Endothelial cell of umbilical vein (primary cell): ENCODE measurements at regions not wholly inside any gene's neighbourhood (a gene's known extent, or its start where the extent isn't known, plus 50 kb on each side); places are given as distances from the start of the nearest gene placed in this dataset.

Source experiments
- BruUV-seq: library from RNA; stranded (reverse); fragments of 400-500 nt; replicated peaks from 2 replicates; lab custom pipeline; 2021; lab: Mats Ljungman, UMichigan
- CTCF ChIA-PET: fragments of 300-600, 350-600 bp; sonication (Branson Sonifier 250); formaldehyde crosslinking; loops from one replicate; lab custom pipeline; 2021; ENCODE audit warnings: antibody characterized with exemption, inconsistent platforms; lab: Charles Lee
- POLR2A ChIA-PET: fragments of 300-600, 350-600 bp; sonication (Branson Sonifier 250); formaldehyde crosslinking; loops from one replicate; lab custom pipeline; 2021; ENCODE audit warnings: antibody characterized with exemption, inconsistent platforms; lab: Charles Lee
- DNase-seq: peaks from one replicate; pipeline ENCODE4 v3.0.0-alpha.2; 2011; ENCODE audit warnings: low read depth, low spot score
- FAIRE-seq: peaks from 2 replicates; lab custom pipeline; 2011; peaks lifted over from hg19 to GRCh38; lab: Jason Lieb, UNC
- H2AFZ ChIP-seq: 2 replicates; pipeline ENCODE4 v1.6.0; 2012; ENCODE audit warnings: low read depth, low read length, control low read depth, inconsistent platforms
- H3K27ac ChIP-seq: 2 replicates; pipeline ENCODE4 v1.5.1; 2011; ENCODE audit warnings: low read depth, mild to moderate bottlenecking, control low read depth, low read length, moderate library complexity; ENCODE audit not compliant: insufficient read depth
- H3K27me3 ChIP-seq, 2 experiments: 2 replicates each; pipeline versions ENCODE4 v1.6.0 to v1.6.1; 2011; ENCODE audit warnings: low read length in 2 of 2, mixed read lengths in 1 of 2; ENCODE audit not compliant: control insufficient read depth in 2 of 2, insufficient read depth in 2 of 2
- H3K36me3 ChIP-seq, 2 experiments: 2 replicates in 1 of 2; 3 replicates in 1 of 2; pipeline ENCODE4 v1.5.1; 2011; ENCODE audit warnings: low read length in 2 of 2, mild to moderate bottlenecking in 1 of 2, moderate library complexity in 1 of 2; ENCODE audit not compliant: control insufficient read depth in 2 of 2, insufficient read depth in 2 of 2; ENCODE audit errors: extremely low read depth in 1 of 2
- H3K4me1 ChIP-seq: 3 replicates; pipeline ENCODE4 v1.5.1; 2011; ENCODE audit warnings: mild to moderate bottlenecking, low read length; ENCODE audit not compliant: control insufficient read depth, insufficient read depth; ENCODE audit errors: extremely low read depth
- H3K4me2 ChIP-seq: 2 replicates; pipeline ENCODE4 v1.6.1; 2011; ENCODE audit warnings: low read length, control low read depth, mixed read lengths; ENCODE audit not compliant: insufficient read depth
- H3K4me3 ChIP-seq, 3 experiments: fragments of 200-600 bp in 1 of 3; sonication (generic), shearing (Covaris generic) in 1 of 3; replicated peaks in 1 of 3; 2 replicates each; pipeline ENCODE4 v1.5.1; 2011 to 2016; ENCODE audit warnings: control low read depth in 3 of 3, low read length in 3 of 3, mild to moderate bottlenecking in 2 of 3, inconsistent platforms in 1 of 3, low read depth in 1 of 3, moderate library complexity in 1 of 3; ENCODE audit not compliant: insufficient read depth in 1 of 3
- H3K79me2 ChIP-seq: 2 replicates; pipeline ENCODE4 v1.6.0; 2012; ENCODE audit warnings: low read length, inconsistent platforms; ENCODE audit not compliant: control insufficient read depth, insufficient read depth
- H3K9ac ChIP-seq: replicated peaks from 2 replicates; pipeline ENCODE3; 2011; ENCODE audit warnings: low read length, control low read depth; ENCODE audit not compliant: insufficient read depth; ENCODE audit errors: extremely low read depth
- H3K9me1 ChIP-seq: replicated peaks from 3 replicates; pipeline ENCODE4 v1.6.0; 2011; ENCODE audit warnings: mild to moderate bottlenecking, low read length; ENCODE audit not compliant: control insufficient read depth, insufficient read depth; ENCODE audit errors: extremely low read depth
- H3K9me3 ChIP-seq: replicated peaks from 2 replicates; pipeline ENCODE4 v1.5.1; 2012; ENCODE audit warnings: low read length, inconsistent platforms; ENCODE audit not compliant: control insufficient read depth, insufficient read depth
- H4K20me1 ChIP-seq: replicated peaks from 2 replicates; pipeline ENCODE3; 2011; ENCODE audit warnings: mild to moderate bottlenecking, low read length; ENCODE audit not compliant: control insufficient read depth, insufficient read depth; ENCODE audit errors: extremely low read depth
- EZH2 ChIP-seq: IDR thresholded peaks from 2 replicates; pipeline ENCODE4 v1.6.1; 2012; ENCODE audit warnings: borderline replicate concordance, low read depth, mild to moderate bottlenecking, moderate library complexity, low read length, inconsistent platforms; ENCODE audit not compliant: severe bottlenecking
- FOS ChIP-seq: IDR thresholded peaks from 2 replicates; pipeline ENCODE4 v1.6.1; 2011; ENCODE audit warnings: mild to moderate bottlenecking, low read length, moderate library complexity, borderline replicate concordance; ENCODE audit not compliant: insufficient read depth
- GATA2 ChIP-seq: IDR thresholded peaks from 2 replicates; pipeline ENCODE4 v1.7.0; 2011; ENCODE audit warnings: low read depth, mild to moderate bottlenecking, moderate library complexity, mixed read lengths, low read length; ENCODE audit not compliant: insufficient read length, insufficient read depth
- JUN ChIP-seq: IDR thresholded peaks from 2 replicates; pipeline ENCODE4 v1.6.1; 2011; ENCODE audit warnings: borderline replicate concordance, low read depth; ENCODE audit not compliant: insufficient read length, insufficient read depth
- MYC ChIP-seq: IDR thresholded peaks from one replicate; pipeline ENCODE4 v1.6.1; 2011; ENCODE audit warnings: mild to moderate bottlenecking, low read depth, low read length
- POLR2A ChIP-seq: IDR thresholded peaks from 2 replicates; pipeline ENCODE4 v1.6.1; 2012; ENCODE audit warnings: low read depth, mild to moderate bottlenecking, control low read depth, low read length
- POLR2AphosphoS5 ChIP-seq: IDR thresholded peaks from 2 replicates; pipeline ENCODE4 v1.6.1; 2012; ENCODE audit warnings: low read depth, mild to moderate bottlenecking, control low read depth, low read length, moderate library complexity; ENCODE audit not compliant: insufficient read depth
- dilution Hi-C: fragments of 300-500 bp; cut with MboI; formaldehyde crosslinking; loops from one replicate; pipeline ENCODE4 v1.15.0; 2019; ENCODE audit warnings: low sequenced_read_pairs; ENCODE audit not compliant: extremely low pct_ligation_motif_present
- intact Hi-C: fragments of 100-400 bp; cut with micrococcal nuclease; formaldehyde crosslinking; loops from one replicate; pipeline ENCODE4 v1.10.0; 2022
- TF ChIP-seq, protein P1 (sequence below): IDR thresholded peaks from 2 replicates; pipeline ENCODE4 v1.6.1; 2011; ENCODE audit not compliant: insufficient read depth, insufficient read length
- TF ChIP-seq, protein P2 (sequence below), 2 donors: IDR thresholded peaks; 1 replicate in 1 of 2; 2 replicates in 1 of 2; pipeline ENCODE4 v1.5.1; 2011; ENCODE audit warnings: low read length in 2 of 2, mild to moderate bottlenecking in 2 of 2, moderate library complexity in 2 of 2, control low read depth in 1 of 2, inconsistent platforms in 1 of 2, low read depth in 1 of 2; ENCODE audit not compliant: insufficient read depth in 1 of 2; ENCODE audit errors: extremely low read depth in 1 of 2

DNA sequence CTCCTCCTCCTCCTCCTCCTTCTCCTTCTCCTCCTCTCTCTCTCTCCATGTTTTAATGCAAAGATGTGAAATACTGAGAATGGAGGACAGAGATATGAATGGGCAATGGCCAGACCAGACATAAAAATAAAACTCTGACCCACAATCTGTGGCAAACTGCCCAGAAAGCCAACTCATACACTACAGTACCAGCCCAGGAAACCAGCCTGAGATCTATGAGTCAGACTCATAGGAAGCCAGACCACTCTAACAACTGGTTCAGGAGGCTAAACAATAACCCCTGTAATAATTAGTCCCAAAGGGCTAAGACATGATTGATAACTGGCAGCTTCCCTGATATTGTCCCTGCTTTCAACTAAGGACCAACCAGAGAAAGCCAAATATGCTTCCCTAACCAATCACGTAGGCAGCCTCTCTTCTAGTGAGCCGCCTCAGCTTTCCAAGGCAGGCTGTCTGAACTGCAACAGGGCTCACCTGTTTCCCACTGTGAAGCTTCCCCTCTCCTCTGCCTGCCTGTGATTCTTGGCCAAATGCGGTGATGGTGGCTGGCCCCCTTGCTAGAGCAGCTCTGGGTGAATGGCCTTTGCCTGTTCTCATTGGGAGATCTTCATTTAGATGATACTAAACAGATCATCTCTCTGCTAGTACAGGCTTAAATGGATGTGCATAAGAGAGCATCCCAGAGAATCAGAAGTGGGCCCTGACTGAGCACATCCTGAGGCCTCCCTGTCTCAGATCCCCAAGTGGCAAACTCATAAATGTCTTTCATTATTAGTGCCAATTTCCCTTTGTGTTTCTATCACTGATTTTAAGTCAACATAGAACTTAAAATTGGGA, 817.6 kb downstream of the TNS3 start:
- peak overlapping the region; percentile 38 for H3K4me2 ChIP-seq
- dilution Hi-C loops (no loop called here), intact Hi-C loops (loop anchor here (1.0 to 5.0 kb wide), 4 partner anchors 11 to 442 kb away; no protein-coding TSS in a partner anchor)
- H3K36me3 ChIP-seq: no peaks in the 10 kb centered on the region
- H3K9me3 ChIP-seq: no peaks in the 10 kb centered on the region
- H4K20me1 ChIP-seq: no peaks in the 10 kb centered on the region
- H3K27ac ChIP-seq: peak overlapping the region; percentile 69
- DNase-seq: peak; percentile 99
- peak overlapping the region; percentile 89 for H2AFZ ChIP-seq
- no peak overlapping the region for H3K4me3 ChIP-seq
- no peaks in the 10 kb centered on the region for H3K9me1 ChIP-seq
- H3K79me2 ChIP-seq: no peaks in the 10 kb centered on the region
- FAIRE-seq: peak; percentile 99
- TF ChIP-seq JUN (peak; percentile 97), FOS (peak; percentile 98), MYC (no peak), GATA2 (peak; percentile 80), POLR2AphosphoS5 (peak; percentile 92), EZH2 (no peak), POLR2A (no peak)
- TF ChIP-seq, protein P1, sequence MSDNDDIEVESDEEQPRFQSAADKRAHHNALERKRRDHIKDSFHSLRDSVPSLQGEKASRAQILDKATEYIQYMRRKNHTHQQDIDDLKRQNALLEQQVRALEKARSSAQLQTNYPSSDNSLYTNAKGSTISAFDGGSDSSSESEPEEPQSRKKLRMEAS: no peak
- TF ChIP-seq, protein P2, sequence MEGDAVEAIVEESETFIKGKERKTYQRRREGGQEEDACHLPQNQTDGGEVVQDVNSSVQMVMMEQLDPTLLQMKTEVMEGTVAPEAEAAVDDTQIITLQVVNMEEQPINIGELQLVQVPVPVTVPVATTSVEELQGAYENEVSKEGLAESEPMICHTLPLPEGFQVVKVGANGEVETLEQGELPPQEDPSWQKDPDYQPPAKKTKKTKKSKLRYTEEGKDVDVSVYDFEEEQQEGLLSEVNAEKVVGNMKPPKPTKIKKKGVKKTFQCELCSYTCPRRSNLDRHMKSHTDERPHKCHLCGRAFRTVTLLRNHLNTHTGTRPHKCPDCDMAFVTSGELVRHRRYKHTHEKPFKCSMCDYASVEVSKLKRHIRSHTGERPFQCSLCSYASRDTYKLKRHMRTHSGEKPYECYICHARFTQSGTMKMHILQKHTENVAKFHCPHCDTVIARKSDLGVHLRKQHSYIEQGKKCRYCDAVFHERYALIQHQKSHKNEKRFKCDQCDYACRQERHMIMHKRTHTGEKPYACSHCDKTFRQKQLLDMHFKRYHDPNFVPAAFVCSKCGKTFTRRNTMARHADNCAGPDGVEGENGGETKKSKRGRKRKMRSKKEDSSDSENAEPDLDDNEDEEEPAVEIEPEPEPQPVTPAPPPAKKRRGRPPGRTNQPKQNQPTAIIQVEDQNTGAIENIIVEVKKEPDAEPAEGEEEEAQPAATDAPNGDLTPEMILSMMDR (IDR thresholded peaks at IDR 0.05; ENCODE audit: extremely low read depth in 1 of 2, insufficient read depth in 1 of 2, low read depth in 1 of 2, low read length in 2 of 2): no peak
- H3K4me1 ChIP-seq: peaks cover 28% of the 10 kb centered on the region
- BruUV-seq: TSS peak; percentile 99
- no peak overlapping the region for H3K9ac ChIP-seq
- no peaks in the 10 kb centered on the region for H3K27me3 ChIP-seq
- ChIA-PET POLR2A (no interaction called here), CTCF (interaction anchor here (1.0 to 1.1 kb wide), 3 partner anchors 11 to 841 kb away, joined by 3 to 4 read pairs (median 3); no protein-coding TSS in a partner anchor)
